Epidermal melanocyte (primary cell): ENCODE measurements at regions not wholly inside any gene's neighbourhood (a gene's known extent, or its start where the extent isn't known, plus 50 kb on each side); places are given as distances from the start of the nearest gene placed in this dataset.

ENCODE experiments used
- DNase-seq: peaks from one replicate; pipeline ENCODE4 v3.0.0; 2011; ENCODE audit warnings: low spot score; ENCODE audit not compliant: insufficient read length

DNA sequence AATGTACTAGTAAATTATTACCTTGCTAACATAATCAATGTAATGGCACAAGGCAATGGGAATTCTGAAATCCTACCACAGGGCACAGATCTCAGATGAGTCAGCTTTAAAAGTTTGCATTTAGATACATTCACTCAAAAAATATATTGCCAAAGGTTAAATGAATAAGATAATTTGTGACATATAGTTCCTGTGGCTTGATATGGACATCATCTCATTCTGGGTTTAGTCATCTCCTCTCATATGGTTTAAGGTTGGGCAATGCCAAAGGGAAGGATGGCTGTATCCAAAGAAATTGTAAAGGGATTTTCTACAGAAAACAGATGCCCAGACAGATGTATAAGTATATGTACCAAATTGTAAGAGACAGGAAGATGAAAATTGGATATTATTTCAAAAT lies 1065.0 kb downstream of the LRFN5 start:
- no peak for DNase-seq

- DNase-seq = no peak
Observed at GRCh38 chr14:42665083-42665482, 1058.4 kb downstream of the LRFN5 start.

- no peak for DNase-seq
Observed at GRCh38 chr14:42664190-42664589, 1057.5 kb downstream of the LRFN5 start.

DNA sequence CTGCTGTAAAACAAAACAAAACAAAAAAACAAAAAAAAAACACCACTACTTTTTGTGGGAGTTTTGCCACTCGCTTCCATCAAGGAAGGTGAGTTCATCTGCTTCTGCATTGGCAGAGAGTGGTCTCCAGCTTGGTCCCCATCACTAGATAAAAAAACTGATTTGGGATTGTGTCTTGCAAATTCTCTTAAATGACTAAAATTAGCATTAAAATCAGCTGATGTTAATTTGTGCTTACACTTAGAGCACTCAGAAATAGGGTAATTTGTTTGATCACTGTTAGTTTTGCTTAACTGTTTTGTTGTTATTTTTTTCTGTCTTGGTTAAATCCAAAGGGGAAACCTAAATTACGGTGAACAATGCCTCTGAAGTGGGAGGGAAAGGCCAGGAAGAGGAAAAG lies 1048.0 kb downstream of the LRFN5 start:
- DNase-seq = no peak

GRCh38 chr14:42642787-42643186 lies 1036.1 kb downstream of the LRFN5 start:
- DNase-seq = no peak

DNA sequence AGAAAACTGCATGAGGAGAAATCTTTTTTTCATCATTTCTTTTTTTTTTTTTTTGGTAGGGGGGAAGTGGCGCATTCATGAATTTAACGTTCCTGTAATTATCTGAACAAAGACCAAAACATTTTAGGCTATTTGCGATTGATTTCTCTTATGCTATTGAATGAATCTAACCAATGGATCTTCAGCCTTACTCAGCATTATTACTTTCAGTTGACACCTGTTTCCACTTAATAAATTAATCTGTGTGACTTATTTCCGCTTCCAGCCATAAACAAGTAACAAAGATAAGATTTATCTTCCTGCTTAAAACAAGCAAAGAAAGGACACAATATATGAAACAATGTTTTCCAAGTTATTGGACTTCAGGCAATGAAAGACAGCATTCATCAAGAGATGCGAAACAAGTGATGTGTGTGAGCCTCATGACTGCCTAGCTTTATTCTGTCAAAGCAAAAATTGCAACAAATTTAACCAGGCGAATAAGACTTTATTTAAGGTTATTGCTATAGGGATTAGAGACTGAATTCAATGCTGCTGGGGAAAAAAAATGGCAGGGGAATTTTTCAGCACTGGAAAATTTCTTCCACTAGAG lies 1026.9 kb downstream of the LRFN5 start:
- DNase-seq = peak; percentile 16

GRCh38 chr14:42629553-42629952 lies 1022.9 kb downstream of the LRFN5 start:
- DNase-seq = no peak

DNA sequence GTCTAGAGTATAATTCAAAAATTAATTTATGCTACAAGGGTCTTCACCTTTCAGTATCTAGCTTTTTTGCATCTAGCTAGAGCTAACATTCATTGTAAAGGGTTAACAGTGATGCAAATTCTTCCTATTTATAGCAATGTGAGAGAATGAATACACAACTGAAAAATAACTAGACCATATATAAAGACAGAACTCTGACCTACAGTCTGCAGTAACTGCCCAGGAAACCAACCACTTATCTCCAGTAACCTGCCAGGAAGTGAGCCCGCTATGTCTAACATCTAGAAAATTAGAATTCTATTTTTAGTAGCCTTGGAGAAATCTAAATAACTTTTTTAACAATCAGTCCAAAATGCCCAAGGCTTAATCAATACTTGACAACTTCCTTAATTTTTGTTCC lies 1021.9 kb downstream of the LRFN5 start:
- DNase-seq = no peak

GRCh38 chr14:42626986-42627385 lies 1020.3 kb downstream of the LRFN5 start:
- DNase-seq = no peak

DNA sequence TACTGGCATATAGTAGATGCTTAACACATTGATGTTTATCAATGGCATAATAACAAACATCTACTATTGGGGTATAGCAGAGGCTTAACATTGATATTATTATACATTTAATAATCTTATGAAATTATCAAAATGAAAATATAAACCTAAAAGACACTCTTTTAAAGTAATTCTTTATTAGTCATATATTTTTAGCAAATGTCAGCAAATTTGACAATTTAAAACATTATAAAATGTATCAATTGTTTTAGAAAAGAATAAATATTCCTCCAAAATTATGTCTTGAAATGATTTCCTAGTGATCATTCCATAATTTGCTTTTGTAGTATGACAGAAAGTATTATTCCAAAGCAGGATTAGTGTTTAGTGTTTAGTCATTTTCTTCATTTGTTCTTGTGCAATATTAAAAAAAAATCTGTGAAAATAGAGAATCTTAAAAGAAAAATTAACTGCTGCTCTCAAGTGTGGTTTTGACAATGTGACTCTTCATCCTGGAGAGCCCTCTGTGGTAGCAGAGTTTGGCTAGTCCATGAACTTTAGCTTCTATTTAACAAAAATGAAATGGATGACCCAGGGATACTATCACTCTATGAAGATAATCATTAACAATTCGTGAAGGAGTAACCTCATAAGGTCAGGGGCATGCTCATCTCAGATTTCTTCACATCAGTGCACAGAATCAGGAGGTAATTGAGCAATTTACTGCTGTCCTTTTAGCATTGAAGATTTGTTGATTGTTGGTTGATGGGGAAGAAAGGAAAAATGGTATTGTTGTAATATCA lies 1018.5 kb downstream of the LRFN5 start:
- no peak for DNase-seq

- DNase-seq = no peak
Observed at GRCh38 chr14:42617005-42617404, 1010.3 kb downstream of the LRFN5 start.

GRCh38 chr14:42606839-42607238 lies 1000.2 kb downstream of the LRFN5 start:
- DNase-seq = no peak

GRCh38 chr14:42602336-42602845 lies 995.7 kb downstream of the LRFN5 start:
- no peak for DNase-seq

DNA sequence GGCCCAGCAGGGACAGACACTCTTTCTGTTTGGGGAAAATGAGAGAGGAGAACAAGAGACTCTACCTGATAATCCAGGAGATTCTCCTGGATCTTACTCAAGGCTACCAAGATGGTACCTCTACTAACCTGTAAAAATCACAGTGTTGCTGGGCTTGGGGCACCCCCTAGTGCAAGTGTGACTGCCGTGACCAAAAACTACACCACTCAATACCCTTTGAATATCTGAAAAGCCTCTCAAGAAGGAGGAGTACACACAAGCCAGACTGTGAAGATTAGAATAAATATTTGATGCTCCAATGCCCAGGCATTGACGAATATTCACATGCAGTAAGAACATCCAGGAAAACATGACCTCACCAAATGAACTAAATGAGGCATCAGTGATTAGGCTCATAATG lies 965.4 kb downstream of the LRFN5 start:
- DNase-seq = no peak

DNA sequence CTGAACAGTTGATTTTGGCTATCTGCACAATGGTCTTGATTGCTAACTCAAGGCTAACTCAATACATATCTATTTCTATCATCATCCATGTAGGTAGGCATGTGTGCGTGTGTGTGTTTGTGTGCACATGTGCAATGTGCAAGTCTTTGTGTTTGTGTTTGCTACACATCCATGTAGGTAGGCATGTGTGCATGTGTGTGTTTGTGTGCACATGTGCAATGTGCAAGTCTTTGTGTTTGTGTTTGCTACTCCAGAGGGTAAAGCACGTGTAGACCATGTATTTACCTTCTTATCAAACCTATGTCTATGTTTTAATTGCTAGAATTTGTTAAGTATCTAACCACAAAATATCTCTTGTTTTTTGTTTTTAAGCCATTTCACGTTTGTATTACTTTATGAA lies 962.6 kb downstream of the LRFN5 start:
- no peak for DNase-seq

- DNase-seq = no peak
Observed at GRCh38 chr14:42565556-42565955, 958.9 kb downstream of the LRFN5 start.

DNA sequence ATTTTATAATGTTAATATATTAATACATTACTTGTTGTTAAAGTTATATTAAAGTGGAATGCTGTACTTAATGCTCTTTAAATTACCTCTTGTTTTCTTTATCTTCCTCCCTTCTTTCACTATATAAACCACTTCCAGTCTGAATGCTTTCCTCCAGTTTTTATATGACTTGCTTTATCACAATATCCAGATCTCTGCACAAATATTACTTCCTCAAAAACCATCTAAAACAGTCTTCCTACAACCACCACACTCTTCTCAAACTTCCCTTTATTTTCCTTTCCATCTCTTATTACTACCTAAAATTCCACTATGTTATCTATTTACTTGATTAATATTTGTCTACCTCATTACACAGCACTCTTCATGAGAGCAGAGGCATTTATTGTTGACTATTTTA lies 956.6 kb downstream of the LRFN5 start:
- no peak for DNase-seq

- DNase-seq = no peak
Observed at GRCh38 chr14:42556551-42556950, 949.9 kb downstream of the LRFN5 start.

DNA sequence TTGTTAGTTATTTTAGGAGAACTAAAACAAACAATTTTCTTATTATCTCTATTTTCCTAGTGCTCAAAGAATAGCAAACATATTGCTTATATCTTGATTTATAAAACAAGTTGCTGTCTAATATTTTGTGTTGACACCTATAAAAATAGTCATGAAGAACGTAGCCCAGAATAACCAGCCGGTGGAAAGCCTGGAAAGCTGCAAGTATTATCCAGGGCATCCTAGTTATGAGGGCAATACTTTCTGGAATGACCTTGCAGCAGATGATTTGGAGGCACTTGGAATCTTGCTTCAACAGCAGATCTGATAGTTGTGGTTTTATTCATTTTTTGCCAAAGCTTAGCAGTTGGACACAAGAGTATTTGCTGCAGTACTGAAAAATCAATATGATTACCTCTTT lies 948.7 kb downstream of the LRFN5 start:
- no peak for DNase-seq

- no peak for DNase-seq
Observed at GRCh38 chr14:42554091-42554490, 947.4 kb downstream of the LRFN5 start.

DNA sequence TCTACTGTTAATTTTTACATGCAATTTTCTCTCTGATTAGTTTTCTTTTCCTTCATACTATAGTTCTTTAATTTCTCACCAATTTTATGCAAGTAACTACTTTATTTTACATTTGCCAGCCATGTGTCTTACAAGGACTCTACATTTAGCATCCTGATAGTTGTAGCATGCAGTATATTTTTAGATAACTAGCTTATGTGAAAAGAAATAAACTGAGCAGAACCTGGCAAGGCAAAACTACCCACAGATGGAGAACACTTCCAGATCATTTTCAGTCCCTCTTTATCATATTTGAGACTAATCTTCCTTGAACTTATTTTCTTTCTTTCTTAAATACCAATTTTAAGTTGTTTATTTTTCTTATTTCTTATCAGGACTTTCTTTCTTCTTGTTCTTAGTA lies 943.6 kb downstream of the LRFN5 start:
- no peak for DNase-seq

DNA sequence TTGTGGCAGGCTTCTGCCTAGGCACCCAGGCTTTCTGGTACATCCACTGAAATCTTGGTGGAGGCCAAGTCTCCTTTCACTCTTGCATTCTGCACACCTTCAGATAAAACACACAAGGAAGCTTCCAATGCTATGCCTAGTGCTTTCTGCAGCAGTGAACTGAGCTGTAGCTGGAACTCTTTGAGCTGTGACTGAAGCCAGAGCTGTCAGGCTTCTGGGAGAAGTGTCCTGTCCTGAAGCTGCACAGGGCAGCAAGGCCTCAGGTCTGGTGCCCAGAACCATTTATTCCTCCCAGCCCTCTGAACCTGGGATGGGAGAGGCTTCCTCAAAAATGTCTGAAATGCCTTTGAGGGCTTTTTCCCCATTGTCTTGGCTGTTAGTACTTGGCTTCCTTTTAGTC lies 941.7 kb downstream of the LRFN5 start:
- no peak for DNase-seq

GRCh38 chr14:42545636-42546035 lies 939.0 kb downstream of the LRFN5 start:
- DNase-seq = no peak
